GM12878 (cell line): ENCODE measurements at regions not wholly inside any gene's neighbourhood (a gene's known extent, or its start where the extent isn't known, plus 50 kb on each side); places are given as distances from the start of the nearest gene placed in this dataset.

Source experiments
- ATAC-seq: fragments of 200-7000 bp; cut with Tn5 transposase; 3 replicates; pipeline ENCODE4 v1.9.1; 2020; ENCODE audit warnings: mild to moderate bottlenecking, moderate library complexity
- BruUV-seq: library from RNA; stranded (reverse); fragments of 400-500 nt; replicated peaks from 2 replicates; lab custom pipeline; 2021; lab: Mats Ljungman, UMichigan
- CTCF ChIA-PET: fragments of 300-600 bp; sonication (Branson Sonifier 250); formaldehyde crosslinking; extraction: SDS; loops from one replicate; lab custom pipeline; 2021; ENCODE audit warnings: inconsistent platforms; lab: Yijun Ruan, JAX
- POLR2A ChIA-PET: fragments of 350-600 bp; formaldehyde crosslinking; extraction: SDS; loops from one replicate; lab custom pipeline; 2021; ENCODE audit warnings: inconsistent platforms; lab: Charles Lee
- RAD21 ChIA-PET: fragments of 300-600 bp; sonication (Branson Sonifier 250); formaldehyde crosslinking; loops from one replicate; lab custom pipeline; 2023; ENCODE audit warnings: antibody characterized with exemption; ENCODE audit not compliant: unreplicated experiment; lab: Charles Lee
- SMC1A ChIA-PET: fragments of 300-600 bp; sonication (Branson Sonifier 250); formaldehyde crosslinking; loops from one replicate; lab custom pipeline; 2023; ENCODE audit not compliant: unreplicated experiment, uncharacterized antibody; lab: Charles Lee
- DNase-seq: peaks from one replicate; pipeline ENCODE4 v3.0.0-alpha.2; 2011; ENCODE audit warnings: low read depth, low spot score
- FAIRE-seq: peaks from 3 replicates; lab custom pipeline; 2011; peaks lifted over from hg19 to GRCh38; lab: Jason Lieb, UNC
- H2AFZ ChIP-seq: 2 replicates; pipeline ENCODE4 v1.6.0; 2011; ENCODE audit warnings: low read depth, low read length, control low read depth; ENCODE audit not compliant: control insufficient read depth
- H3K27ac ChIP-seq: 2 replicates; pipeline ENCODE4 v1.5.1; 2011; ENCODE audit warnings: control low read depth; ENCODE audit not compliant: control insufficient read depth, insufficient read depth
- H3K27me3 ChIP-seq, 2 experiments: replicated peaks in 1 of 2; 2 replicates each; pipeline versions ENCODE4 v1.6.0 to v1.6.1; 2011; ENCODE audit warnings: low read length in 1 of 2; ENCODE audit not compliant: control insufficient read depth in 2 of 2, insufficient read depth in 2 of 2
- H3K36me3 ChIP-seq, 2 experiments: 2 replicates each; pipeline ENCODE4 v1.5.1; 2011; ENCODE audit warnings: low read length in 1 of 2; ENCODE audit not compliant: control insufficient read depth in 2 of 2, insufficient read depth in 2 of 2
- H3K4me1 ChIP-seq: 2 replicates; pipeline ENCODE4 v1.6.1; 2011; ENCODE audit warnings: mild to moderate bottlenecking, low read length, moderate library complexity, mixed read lengths; ENCODE audit not compliant: control insufficient read depth, insufficient read depth
- H3K4me2 ChIP-seq: 2 replicates; pipeline ENCODE4 v1.6.0; 2011; ENCODE audit warnings: control low read depth; ENCODE audit not compliant: control insufficient read depth, insufficient read depth
- H3K4me3 ChIP-seq: fragments of 200-600 bp; sonication (generic); 2 replicates; pipeline ENCODE4 v1.5.1; 2016
- H3K79me2 ChIP-seq: 2 replicates; pipeline ENCODE4 v1.6.0; 2011; ENCODE audit warnings: low read length; ENCODE audit not compliant: control insufficient read depth, insufficient read depth
- H3K9ac ChIP-seq: 2 replicates; pipeline ENCODE4 v1.8.0; 2011; ENCODE audit warnings: low read length, control low read depth, mixed read lengths; ENCODE audit not compliant: control insufficient read depth, insufficient read depth
- H3K9me3 ChIP-seq: replicated peaks from 3 replicates; pipeline ENCODE4 v1.5.1; 2011; ENCODE audit warnings: mild to moderate bottlenecking, low read length; ENCODE audit not compliant: control insufficient read depth, insufficient read depth
- H4K20me1 ChIP-seq: 2 replicates; pipeline ENCODE4 v1.6.0; 2011; ENCODE audit not compliant: control insufficient read depth, insufficient read depth
- CHD1 ChIP-seq: IDR thresholded peaks from 2 replicates; pipeline ENCODE4 v1.6.1; 2012; ENCODE audit warnings: low read depth, low read length, improper control_type of control experiment
- HDAC2 ChIP-seq: fragments of 200-600 bp; sonication (generic); IDR thresholded peaks from 2 replicates; pipeline ENCODE4 v1.6.1; 2017
- IKZF2 ChIP-seq, 2 experiments: fragments of 450-650 bp; IDR thresholded peaks; 2 replicates each; pipeline ENCODE4 v1.6.1; 2017; ENCODE audit warnings: mild to moderate bottlenecking in 2 of 2, moderate library complexity in 2 of 2
- MEF2A ChIP-seq: IDR thresholded peaks from 2 replicates; pipeline ENCODE4 v1.6.1; 2011; ENCODE audit warnings: low read depth, mild to moderate bottlenecking, low read length, moderate library complexity; ENCODE audit not compliant: insufficient read depth
- MTA2 ChIP-seq: fragments of 450-650 bp; IDR thresholded peaks from 2 replicates; pipeline ENCODE4 v1.6.1; 2016; ENCODE audit warnings: low read depth, mild to moderate bottlenecking, moderate library complexity
- MXI1 ChIP-seq: fragments of 150-350 bp; IDR thresholded peaks from 2 replicates; pipeline ENCODE4 v1.6.1; 2011; ENCODE audit warnings: low read depth, mild to moderate bottlenecking, inconsistent platforms, low read length, improper control_type of control experiment
- NRF1 ChIP-seq: conservative IDR thresholded peaks from 2 replicates; pipeline ENCODE4 v1.6.1; 2011; ENCODE audit warnings: mild to moderate bottlenecking, low read depth, low read length, improper control_type of control experiment
- RAD51 ChIP-seq: fragments of 450-650 bp; IDR thresholded peaks from 2 replicates; pipeline ENCODE4 v1.6.1; 2016; ENCODE audit warnings: moderate library complexity, mild to moderate bottlenecking, inconsistent platforms
- RELB ChIP-seq: fragments of 450-650 bp; IDR thresholded peaks from 2 replicates; pipeline ENCODE4 v1.6.1; 2017; ENCODE audit warnings: low read depth, mild to moderate bottlenecking, moderate library complexity
- TCF3 ChIP-seq: IDR thresholded peaks from 2 replicates; pipeline ENCODE4 v1.6.1; 2012; ENCODE audit warnings: low read depth, mild to moderate bottlenecking, low read length, borderline replicate concordance; ENCODE audit not compliant: insufficient read depth
- ZBTB11 ChIP-seq: fragments of 450-650 bp; formaldehyde crosslinking; IDR thresholded peaks from 2 replicates; pipeline ENCODE4 v1.5.0; 2022; ENCODE audit warnings: mild to moderate bottlenecking, missing genetic modification characterization
- WGBS: methylation state at CpG from one replicate; pipeline ENCODE4 v1.1.6; 2016; ENCODE audit warnings: low lambda C conversion rate; ENCODE audit not compliant: insufficient replicate concordance, insufficient coverage; ENCODE audit errors: missing lambda C conversion rate; 5-methylcytosine and 5-hydroxymethylcytosine counted together
- in situ Hi-C: fragments of 300-500 bp; cut with MboI; formaldehyde crosslinking; loops from 9 replicates; pipeline ENCODE4 v1.14.3; 2018; ENCODE audit warnings: mixed read lengths
- intact Hi-C: fragments of 100-400 bp; cut with micrococcal nuclease; formaldehyde crosslinking; loops from one replicate; pipeline ENCODE4 v1.14.2; 2022; ENCODE audit not compliant: unreplicated experiment
- TF ChIP-seq, protein P1 (sequence below): IDR thresholded peaks from 2 replicates; pipeline ENCODE4 v1.6.1; 2012; ENCODE audit warnings: improper control_type of control experiment, low read depth, low read length; ENCODE audit not compliant: insufficient replicate concordance
- TF ChIP-seq, protein P2 (sequence below): IDR thresholded peaks from 2 replicates; pipeline ENCODE4 v1.6.1; 2012; ENCODE audit warnings: low read length, inconsistent platforms

DNA sequence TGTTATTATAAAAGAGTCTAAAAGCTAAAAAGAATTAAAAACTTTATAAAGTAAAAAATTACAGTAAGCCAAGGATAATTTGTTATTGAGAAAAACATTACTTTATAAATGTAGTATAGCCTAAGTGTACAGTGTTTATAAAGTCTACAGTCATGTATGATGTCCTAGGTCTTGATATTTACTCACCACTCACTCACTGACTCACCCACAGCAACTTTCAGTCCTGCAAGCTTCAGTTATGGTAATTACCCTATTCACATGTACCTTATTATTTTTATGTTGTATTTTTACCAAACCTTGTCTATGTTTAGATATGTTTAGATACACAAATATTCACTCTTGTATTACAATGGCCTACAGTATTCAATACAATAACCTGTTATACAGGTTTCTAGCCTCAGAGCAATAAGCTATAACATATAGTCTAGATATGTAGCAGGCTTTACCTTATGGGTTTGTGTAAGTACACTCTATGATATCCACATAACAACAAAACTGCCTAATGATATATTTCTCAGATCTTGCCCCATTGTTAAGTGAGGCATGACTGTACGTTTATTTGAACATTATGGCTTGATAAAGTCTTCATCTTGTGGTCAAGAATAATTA is 113.7 kb upstream of the KITLG start:
- SMC1A ChIA-PET, result no interaction called here
- H3K79me2 ChIP-seq, result no peaks in the 10 kb centered on the region
- H2AFZ ChIP-seq, result no peak overlapping the region
- no peak for FAIRE-seq
- no peak overlapping the region for H3K4me3 ChIP-seq
- no peak overlapping the region for H3K4me2 ChIP-seq
- BruUV-seq, result no TSS peak
- RAD21 ChIA-PET, result no interaction called here
- WGBS, result 0% methylated on average over 1 of the region's 1 CpG
- ATAC-seq, result no peak
- in situ Hi-C loops (no loop called here), intact Hi-C loops (no loop called here)
- H3K36me3 ChIP-seq, result no peaks in the 10 kb centered on the region
- H3K9me3 ChIP-seq, result no peaks in the 10 kb centered on the region
- H3K27ac ChIP-seq, result no peak overlapping the region
- H4K20me1 ChIP-seq, result no peaks in the 10 kb centered on the region
- H3K27me3 ChIP-seq, result no peaks in the 10 kb centered on the region
- DNase-seq, result no peak
- H3K4me1 ChIP-seq, result no peaks in the 10 kb centered on the region
- POLR2A ChIA-PET, result no interaction called here
- no peak overlapping the region for H3K9ac ChIP-seq
- CTCF ChIA-PET, result no interaction called here
- TF ChIP-seq HDAC2 (no peak), RELB (no peak), ZBTB11 (no peak), NRF1 (no peak), IKZF2 (IDR thresholded peaks at IDR 0.05) (no peak), RAD51 (no peak), CHD1 (no peak), MXI1 (no peak), TCF3 (no peak), MTA2 (no peak), MEF2A (no peak)
- TF ChIP-seq, protein P1, sequence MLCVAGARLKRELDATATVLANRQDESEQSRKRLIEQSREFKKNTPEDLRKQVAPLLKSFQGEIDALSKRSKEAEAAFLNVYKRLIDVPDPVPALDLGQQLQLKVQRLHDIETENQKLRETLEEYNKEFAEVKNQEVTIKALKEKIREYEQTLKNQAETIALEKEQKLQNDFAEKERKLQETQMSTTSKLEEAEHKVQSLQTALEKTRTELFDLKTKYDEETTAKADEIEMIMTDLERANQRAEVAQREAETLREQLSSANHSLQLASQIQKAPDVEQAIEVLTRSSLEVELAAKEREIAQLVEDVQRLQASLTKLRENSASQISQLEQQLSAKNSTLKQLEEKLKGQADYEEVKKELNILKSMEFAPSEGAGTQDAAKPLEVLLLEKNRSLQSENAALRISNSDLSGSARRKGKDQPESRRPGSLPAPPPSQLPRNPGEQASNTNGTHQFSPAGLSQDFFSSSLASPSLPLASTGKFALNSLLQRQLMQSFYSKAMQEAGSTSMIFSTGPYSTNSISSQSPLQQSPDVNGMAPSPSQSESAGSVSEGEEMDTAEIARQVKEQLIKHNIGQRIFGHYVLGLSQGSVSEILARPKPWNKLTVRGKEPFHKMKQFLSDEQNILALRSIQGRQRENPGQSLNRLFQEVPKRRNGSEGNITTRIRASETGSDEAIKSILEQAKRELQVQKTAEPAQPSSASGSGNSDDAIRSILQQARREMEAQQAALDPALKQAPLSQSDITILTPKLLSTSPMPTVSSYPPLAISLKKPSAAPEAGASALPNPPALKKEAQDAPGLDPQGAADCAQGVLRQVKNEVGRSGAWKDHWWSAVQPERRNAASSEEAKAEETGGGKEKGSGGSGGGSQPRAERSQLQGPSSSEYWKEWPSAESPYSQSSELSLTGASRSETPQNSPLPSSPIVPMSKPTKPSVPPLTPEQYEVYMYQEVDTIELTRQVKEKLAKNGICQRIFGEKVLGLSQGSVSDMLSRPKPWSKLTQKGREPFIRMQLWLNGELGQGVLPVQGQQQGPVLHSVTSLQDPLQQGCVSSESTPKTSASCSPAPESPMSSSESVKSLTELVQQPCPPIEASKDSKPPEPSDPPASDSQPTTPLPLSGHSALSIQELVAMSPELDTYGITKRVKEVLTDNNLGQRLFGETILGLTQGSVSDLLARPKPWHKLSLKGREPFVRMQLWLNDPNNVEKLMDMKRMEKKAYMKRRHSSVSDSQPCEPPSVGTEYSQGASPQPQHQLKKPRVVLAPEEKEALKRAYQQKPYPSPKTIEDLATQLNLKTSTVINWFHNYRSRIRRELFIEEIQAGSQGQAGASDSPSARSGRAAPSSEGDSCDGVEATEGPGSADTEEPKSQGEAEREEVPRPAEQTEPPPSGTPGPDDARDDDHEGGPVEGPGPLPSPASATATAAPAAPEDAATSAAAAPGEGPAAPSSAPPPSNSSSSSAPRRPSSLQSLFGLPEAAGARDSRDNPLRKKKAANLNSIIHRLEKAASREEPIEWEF, result no peak
- TF ChIP-seq, protein P2, sequence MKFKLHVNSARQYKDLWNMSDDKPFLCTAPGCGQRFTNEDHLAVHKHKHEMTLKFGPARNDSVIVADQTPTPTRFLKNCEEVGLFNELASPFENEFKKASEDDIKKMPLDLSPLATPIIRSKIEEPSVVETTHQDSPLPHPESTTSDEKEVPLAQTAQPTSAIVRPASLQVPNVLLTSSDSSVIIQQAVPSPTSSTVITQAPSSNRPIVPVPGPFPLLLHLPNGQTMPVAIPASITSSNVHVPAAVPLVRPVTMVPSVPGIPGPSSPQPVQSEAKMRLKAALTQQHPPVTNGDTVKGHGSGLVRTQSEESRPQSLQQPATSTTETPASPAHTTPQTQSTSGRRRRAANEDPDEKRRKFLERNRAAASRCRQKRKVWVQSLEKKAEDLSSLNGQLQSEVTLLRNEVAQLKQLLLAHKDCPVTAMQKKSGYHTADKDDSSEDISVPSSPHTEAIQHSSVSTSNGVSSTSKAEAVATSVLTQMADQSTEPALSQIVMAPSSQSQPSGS, result no peak
